PC-9 (cell line): ENCODE measurements at regions not wholly inside any gene's neighbourhood (a gene's known extent, or its start where the extent isn't known, plus 50 kb on each side); places are given as distances from the start of the nearest gene placed in this dataset.

ENCODE experiments used
- BruUV-seq: library from RNA; stranded (reverse); fragments of 400-500 nt; replicated peaks from 2 replicates; lab custom pipeline; 2021; lab: Mats Ljungman, UMichigan
- CTCF ChIA-PET: fragments of 300-600 bp; sonication (Branson Sonifier 250); formaldehyde crosslinking; loops from one replicate; lab custom pipeline; 2022; ENCODE audit warnings: antibody characterized with exemption; lab: Charles Lee
- POLR2A ChIA-PET: fragments of 300-600 bp; sonication (Branson Sonifier 250); formaldehyde crosslinking; loops from one replicate; lab custom pipeline; 2022; ENCODE audit warnings: antibody characterized with exemption; ENCODE audit not compliant: unreplicated experiment; lab: Charles Lee
- DNase-seq, 2 experiments: peaks; one replicate each; pipeline versions ENCODE4 v3.0.0 to v3.0.0-alpha.2; 2015 to 2022; ENCODE audit warnings: mixed read lengths in 1 of 2
- H2AFZ ChIP-seq: fragments of 200-600 bp; sonication (generic); 2 replicates; pipeline ENCODE4 v1.8.1; 2017; ENCODE audit warnings: antibody characterized with exemption
- H3F3A ChIP-seq: fragments of 200-600 bp; sonication (generic); 2 replicates; pipeline ENCODE4 v1.8.1; 2017; ENCODE audit warnings: antibody characterized with exemption, mild to moderate bottlenecking, low read depth; ENCODE audit not compliant: insufficient read depth
- H3K27ac ChIP-seq: fragments of 200-600 bp; sonication (generic); 2 replicates; pipeline ENCODE4 v1.6.1; 2016; ENCODE audit warnings: mixed run types
- H3K27me3 ChIP-seq: fragments of 200-600 bp; sonication (generic); 2 replicates; pipeline ENCODE4 v1.6.1; 2016; ENCODE audit warnings: low read depth, mixed run types; ENCODE audit not compliant: insufficient read depth
- H3K36me3 ChIP-seq: fragments of 200-600 bp; sonication (generic); 2 replicates; pipeline ENCODE4 v1.6.1; 2016; ENCODE audit warnings: low read depth, mixed run types
- H3K4me1 ChIP-seq: fragments of 200-600 bp; sonication (generic); replicated peaks from 2 replicates; pipeline ENCODE4 v1.6.1; 2016; ENCODE audit warnings: mixed run types; ENCODE audit not compliant: insufficient read depth
- H3K4me2 ChIP-seq: fragments of 200-600 bp; sonication (generic); 2 replicates; pipeline ENCODE4 v1.6.1; 2017; ENCODE audit warnings: mixed run types
- H3K4me3 ChIP-seq: fragments of 200-600 bp; sonication (generic); 2 replicates; pipeline ENCODE4 v1.6.1; 2016; ENCODE audit warnings: mixed run types
- H3K79me2 ChIP-seq: fragments of 200-600 bp; sonication (generic); 2 replicates; pipeline ENCODE4 v1.6.1; 2017; ENCODE audit warnings: low read depth, mixed run types
- H3K9me2 ChIP-seq: fragments of 200-600 bp; sonication (generic); 2 replicates; pipeline ENCODE4 v1.8.1; 2017; ENCODE audit warnings: mild to moderate bottlenecking; ENCODE audit not compliant: insufficient read depth
- H3K9me3 ChIP-seq: fragments of 200-600 bp; sonication (generic); 2 replicates; pipeline ENCODE4 v1.8.1; 2016; ENCODE audit warnings: low read depth; ENCODE audit not compliant: insufficient read depth
- H4K20me1 ChIP-seq: fragments of 200-600 bp; sonication (generic); 2 replicates; pipeline ENCODE4 v1.8.1; 2017; ENCODE audit not compliant: insufficient read depth
- CTCF ChIP-seq: fragments of 200-600 bp; sonication (generic); conservative IDR thresholded peaks from 2 replicates; pipeline ENCODE4 v1.6.1; 2017; ENCODE audit warnings: mixed run types, antibody characterized with exemption, mild to moderate bottlenecking, moderate library complexity
- EZH2 ChIP-seq: fragments of 200-600 bp; sonication (generic); IDR thresholded peaks from 2 replicates; pipeline ENCODE4 v1.8.0; 2017; ENCODE audit warnings: antibody characterized with exemption, low read depth
- intact Hi-C: fragments of 100-400 bp; cut with micrococcal nuclease; formaldehyde crosslinking; loops from one replicate; pipeline ENCODE4 v1.10.0; 2022; ENCODE audit not compliant: unreplicated experiment

- H3K79me2 ChIP-seq = no peaks in the 10 kb centered on the region
- CTCF ChIA-PET = no interaction called here
- DNase-seq = no peak
- no peak overlapping the region for H3K27ac ChIP-seq
- H3K4me1 ChIP-seq = no peaks in the 10 kb centered on the region
- no peak overlapping the region for H3K4me3 ChIP-seq
- TF ChIP-seq EZH2 (no peak), CTCF (no peak)
- H3K4me2 ChIP-seq = no peak overlapping the region
- H3K9me2 ChIP-seq = no peaks in the 10 kb centered on the region
- POLR2A ChIA-PET = no interaction called here
- no peaks in the 10 kb centered on the region for H3K9me3 ChIP-seq
- no peak overlapping the region for H2AFZ ChIP-seq
- no peaks in the 10 kb centered on the region for H3K36me3 ChIP-seq
- H3K27me3 ChIP-seq = no peaks in the 10 kb centered on the region
- intact Hi-C loops = no loop called here
- no TSS peak for BruUV-seq
- no peaks in the 10 kb centered on the region for H3F3A ChIP-seq
- no peaks in the 10 kb centered on the region for H4K20me1 ChIP-seq
Observed at GRCh38 chr9:13431222-13431536, 151.7 kb upstream of the MPDZ start.

GRCh38 chr9:13430368-13431221 is 151.1 kb upstream of the MPDZ start:
- ChIA-PET POLR2A (no interaction called here), CTCF (no interaction called here)
- Histone ChIP-seq H3F3A (no peaks in the 10 kb centered on the region), H2AFZ (no peak overlapping the region), H3K4me3 (no peak overlapping the region), H3K27me3 (no peaks in the 10 kb centered on the region), H3K4me2 (no peak overlapping the region), H3K9me2 (no peaks in the 10 kb centered on the region), H3K9me3 (no peaks in the 10 kb centered on the region), H3K36me3 (no peaks in the 10 kb centered on the region), H4K20me1 (no peaks in the 10 kb centered on the region), H3K4me1 (no peaks in the 10 kb centered on the region), H3K27ac (no peak overlapping the region), H3K79me2 (no peaks in the 10 kb centered on the region)
- no TSS peak for BruUV-seq
- intact Hi-C loops = no loop called here
- DNase-seq = no peak
- TF ChIP-seq CTCF = no peak
- TF ChIP-seq EZH2 = no peak

- Histone ChIP-seq H3K79me2 (no peaks in the 10 kb centered on the region), H3K4me1 (no peaks in the 10 kb centered on the region), H3K9me2 (no peaks in the 10 kb centered on the region), H3K4me2 (no peak overlapping the region), H4K20me1 (no peaks in the 10 kb centered on the region), H2AFZ (no peak overlapping the region), H3K36me3 (no peaks in the 10 kb centered on the region), H3K27ac (no peak overlapping the region), H3F3A (no peaks in the 10 kb centered on the region), H3K27me3 (no peaks in the 10 kb centered on the region), H3K9me3 (no peaks in the 10 kb centered on the region), H3K4me3 (no peak overlapping the region)
- intact Hi-C loops = loop anchor here (5.0 kb wide), 1 partner anchor 712 kb away; no protein-coding TSS in a partner anchor
- no peak for DNase-seq
- POLR2A ChIA-PET = no interaction called here
- TF ChIP-seq CTCF (no peak), EZH2 (no peak)
- no TSS peak for BruUV-seq
- CTCF ChIA-PET = no interaction called here
Observed at GRCh38 chr9:13429301-13430190, 150.1 kb upstream of the MPDZ start.
